Sciatic nerve (tissue), 2 donors: ENCODE measurements at regions not wholly inside any gene's neighbourhood (a gene's known extent, or its start where the extent isn't known, plus 50 kb on each side); places are given as distances from the start of the nearest gene placed in this dataset.

Experiments
- ATAC-seq: fragments of 200-7000 bp; cut with Tn5 transposase; one replicate; pipeline ENCODE4 v1.9.1; 2020; ENCODE audit warnings: mild to moderate bottlenecking, moderate library complexity
- DNase-seq: peaks from one replicate; pipeline ENCODE4 v3.0.0-alpha.2; 2020; ENCODE audit warnings: low spot score
- intact Hi-C: fragments of 100-400 bp; cut with DNase I; formaldehyde crosslinking; loops from one replicate; pipeline ENCODE4 v1.14.2; 2022
- donor health status: DM: no; HTN: no; CAD: no.
- donor health status: DM: no; HTN: no; CAD: no.

GRCh38 chr6:167524261-167525111, 199.6 kb downstream of the TTLL2 start:
- DNase-seq (no peak), ATAC-seq (no peak)
- intact Hi-C loops: no loop called here

GRCh38 chr6:167525774-167526173, 200.9 kb downstream of the TTLL2 start:
- DNase-seq: no peak
- ATAC-seq: no peak
- intact Hi-C loops: no loop called here

- ATAC-seq (no peak), DNase-seq (no peak)
- intact Hi-C loops: no loop called here
Observed at GRCh38 chr6:167526465-167527368, 201.8 kb downstream of the TTLL2 start.

- no peak for ATAC-seq
- intact Hi-C loops: no loop called here
- DNase-seq: no peak
Observed at GRCh38 chr6:167528239-167528638, 203.4 kb downstream of the TTLL2 start.

GRCh38 chr6:167528976-167529375, 204.1 kb downstream of the TTLL2 start:
- no peak for ATAC-seq
- intact Hi-C loops: no loop called here

GRCh38 chr6:167529444-167530335, 204.8 kb downstream of the TTLL2 start:
- no peak for DNase-seq
- intact Hi-C loops: no loop called here
- ATAC-seq: no peak

More at GRCh38 chr6:167528976-167529375, 204.1 kb downstream of the TTLL2 start:
- DNase-seq: no peak

- ATAC-seq: no peak
- intact Hi-C loops: no loop called here
- DNase-seq: no peak
Observed at GRCh38 chr6:167530951-167531350, 206.1 kb downstream of the TTLL2 start.

GRCh38 chr6:167532410-167533288, 207.8 kb downstream of the TTLL2 start:
- intact Hi-C loops: no loop called here
- ATAC-seq (no peak), DNase-seq (no peak)

GRCh38 chr6:167533851-167534250, 209.0 kb downstream of the TTLL2 start:
- DNase-seq (no peak), ATAC-seq (no peak)
- intact Hi-C loops: no loop called here

GRCh38 chr6:167537816-167538215, 212.9 kb downstream of the TTLL2 start:
- no peak for ATAC-seq
- no peak for DNase-seq
- intact Hi-C loops: no loop called here

GRCh38 chr6:167538746-167539145, 213.9 kb downstream of the TTLL2 start:
- intact Hi-C loops: no loop called here
- ATAC-seq (no peak), DNase-seq (no peak)

- no peak for ATAC-seq
- intact Hi-C loops: no loop called here
- no peak for DNase-seq
Observed at GRCh38 chr6:167540796-167541195, 215.9 kb downstream of the TTLL2 start.

GRCh38 chr6:167541544-167541943, 216.7 kb downstream of the TTLL2 start:
- ATAC-seq (no peak), DNase-seq (no peak)
- intact Hi-C loops: no loop called here

GRCh38 chr6:167543602-167544497, 219.0 kb downstream of the TTLL2 start:
- DNase-seq (no peak), ATAC-seq (peak; percentile 92)
- intact Hi-C loops: no loop called here

GRCh38 chr6:167546611-167547327, 221.9 kb downstream of the TTLL2 start:
- intact Hi-C loops: no loop called here
- ATAC-seq (no peak), DNase-seq (no peak)

GRCh38 chr6:167547328-167547692, 222.4 kb downstream of the TTLL2 start:
- ATAC-seq: no peak
- intact Hi-C loops: no loop called here
- DNase-seq: no peak

GRCh38 chr6:167547751-167548150, 222.9 kb downstream of the TTLL2 start:
- DNase-seq: no peak
- intact Hi-C loops: no loop called here
- no peak for ATAC-seq
